ENCODE measurements at regions not wholly inside any gene's neighbourhood (a gene's known extent, or its start where the extent isn't known, plus 50 kb on each side); places are given as distances from the start of the nearest gene placed in this dataset.

GRCh38 chr6:103937389-103937788 is 922.3 kb downstream of the HACE1 start:
- TF ChIP-seq EZH2 (IDR thresholded peaks at IDR 0.05; ENCODE audit: borderline replicate concordance, low read depth, low read length, severe bottlenecking) = no peak
- TF ChIP-seq, protein P1, sequence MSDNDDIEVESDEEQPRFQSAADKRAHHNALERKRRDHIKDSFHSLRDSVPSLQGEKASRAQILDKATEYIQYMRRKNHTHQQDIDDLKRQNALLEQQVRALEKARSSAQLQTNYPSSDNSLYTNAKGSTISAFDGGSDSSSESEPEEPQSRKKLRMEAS (IDR thresholded peaks at IDR 0.05; ENCODE audit: insufficient read depth, insufficient read length) = no peak
- no peaks in the 10 kb centered on the region for H3K9me3 ChIP-seq (replicated peaks; ENCODE audit: control insufficient read depth, insufficient read depth, low read length)
- no peak overlapping the region for H3K4me3 ChIP-seq (replicated peaks in 1 of 3; ENCODE audit: insufficient read depth in 1 of 3, low read depth in 1 of 3, low read length in 3 of 3)
- H3K79me2 ChIP-seq (ENCODE audit: control insufficient read depth, insufficient read depth, low read length) = no peaks in the 10 kb centered on the region
- DNase-seq (ENCODE audit: low read depth, low spot score) (no peak), FAIRE-seq (no peak)
- no peak overlapping the region for H3K9ac ChIP-seq (replicated peaks; ENCODE audit: extremely low read depth, insufficient read depth, low read length)
- dilution Hi-C loops (cut with MboI; ENCODE audit: extremely low pct_ligation_motif_present, low sequenced_read_pairs) (no loop called here), intact Hi-C loops (cut with micrococcal nuclease) (no loop called here)
- no peak overlapping the region for H2AFZ ChIP-seq (ENCODE audit: low read depth, low read length)
- BruUV-seq (replicated peaks) = no TSS peak
- POLR2A ChIA-PET = no interaction called here
- H3K4me1 ChIP-seq (ENCODE audit: control insufficient read depth, extremely low read depth, insufficient read depth, low read length) = no peaks in the 10 kb centered on the region
- H4K20me1 ChIP-seq (replicated peaks; ENCODE audit: control insufficient read depth, extremely low read depth, insufficient read depth, low read length) = no peaks in the 10 kb centered on the region
- H3K27ac ChIP-seq (ENCODE audit: insufficient read depth, low read depth, low read length) = no peak overlapping the region
- H3K36me3 ChIP-seq (ENCODE audit: control insufficient read depth in 2 of 2, extremely low read depth in 1 of 2, insufficient read depth in 2 of 2, low read length in 2 of 2) = no peaks in the 10 kb centered on the region
- no peaks in the 10 kb centered on the region for H3K9me1 ChIP-seq (replicated peaks; ENCODE audit: control insufficient read depth, extremely low read depth, insufficient read depth, low read length)
- H3K27me3 ChIP-seq (ENCODE audit: control insufficient read depth in 2 of 2, insufficient read depth in 2 of 2, low read length in 2 of 2) = no peaks in the 10 kb centered on the region
- no peak overlapping the region for H3K4me2 ChIP-seq (ENCODE audit: insufficient read depth, low read length)
- CTCF ChIA-PET = no interaction called here

GRCh38 chr6:103925317-103925716 is 934.4 kb downstream of the HACE1 start:
- intact Hi-C loops (cut with micrococcal nuclease) = no loop called here
- no peak overlapping the region for H3K4me2 ChIP-seq (ENCODE audit: insufficient read depth, low read length)
- FAIRE-seq (no peak), DNase-seq (ENCODE audit: low read depth, low spot score) (no peak)
- H4K20me1 ChIP-seq (replicated peaks; ENCODE audit: control insufficient read depth, extremely low read depth, insufficient read depth, low read length) = no peaks in the 10 kb centered on the region
- H3K4me1 ChIP-seq (ENCODE audit: control insufficient read depth, extremely low read depth, insufficient read depth, low read length) = no peaks in the 10 kb centered on the region
- TF ChIP-seq JUN (IDR thresholded peaks at IDR 0.05; ENCODE audit: borderline replicate concordance, insufficient read depth, insufficient read length, low read depth) (no peak), POLR2AphosphoS5 (IDR thresholded peaks at IDR 0.05; ENCODE audit: insufficient read depth, low read depth, low read length) (no peak), CTCF (IDR thresholded peaks at IDR 0.05; ENCODE audit: extremely low read depth in 1 of 2, insufficient read depth in 1 of 2, low read depth in 1 of 2, low read length in 2 of 2) (no peak), EZH2 (IDR thresholded peaks at IDR 0.05; ENCODE audit: borderline replicate concordance, low read depth, low read length, severe bottlenecking) (no peak), FOS (IDR thresholded peaks at IDR 0.05; ENCODE audit: borderline replicate concordance, insufficient read depth, low read length) (no peak), MYC (IDR thresholded peaks at IDR 0.05; ENCODE audit: low read depth, low read length) (no peak), POLR2A (IDR thresholded peaks at IDR 0.05; ENCODE audit: low read depth, low read length) (no peak), GATA2 (IDR thresholded peaks at IDR 0.05; ENCODE audit: insufficient read depth, insufficient read length, low read depth, low read length) (no peak)
- TF ChIP-seq, protein P1 (IDR thresholded peaks at IDR 0.05; ENCODE audit: insufficient read depth, insufficient read length) = no peak
- no TSS peak for BruUV-seq (replicated peaks)
- H3K9me1 ChIP-seq (replicated peaks; ENCODE audit: control insufficient read depth, extremely low read depth, insufficient read depth, low read length) = no peaks in the 10 kb centered on the region
- H3K36me3 ChIP-seq (ENCODE audit: control insufficient read depth in 2 of 2, extremely low read depth in 1 of 2, insufficient read depth in 2 of 2, low read length in 2 of 2) = no peaks in the 10 kb centered on the region
- H3K79me2 ChIP-seq (ENCODE audit: control insufficient read depth, insufficient read depth, low read length) = no peaks in the 10 kb centered on the region
- H3K27ac ChIP-seq (ENCODE audit: insufficient read depth, low read depth, low read length) = no peak overlapping the region
- no peak overlapping the region for H3K4me3 ChIP-seq (replicated peaks in 1 of 3; ENCODE audit: insufficient read depth in 1 of 3, low read depth in 1 of 3, low read length in 3 of 3)
- ChIA-PET POLR2A (no interaction called here), CTCF (no interaction called here)
- no peak overlapping the region for H2AFZ ChIP-seq (ENCODE audit: low read depth, low read length)
- no peaks in the 10 kb centered on the region for H3K9me3 ChIP-seq (replicated peaks; ENCODE audit: control insufficient read depth, insufficient read depth, low read length)
- H3K9ac ChIP-seq (replicated peaks; ENCODE audit: extremely low read depth, insufficient read depth, low read length) = no peak overlapping the region
- H3K27me3 ChIP-seq (ENCODE audit: control insufficient read depth in 2 of 2, insufficient read depth in 2 of 2, low read length in 2 of 2) = no peaks in the 10 kb centered on the region
- dilution Hi-C loops (cut with MboI; ENCODE audit: extremely low pct_ligation_motif_present, low sequenced_read_pairs) = no loop called here

Measured in endothelial cell of umbilical vein (primary cell).